HEK293 (cell line): ENCODE measurements at regions not wholly inside any gene's neighbourhood (a gene's known extent, or its start where the extent isn't known, plus 50 kb on each side); places are given as distances from the start of the nearest gene placed in this dataset.

Experiments used
- CTCF ChIP-seq: fragments of 450-650 bp; formaldehyde crosslinking; IDR thresholded peaks from 2 replicates; pipeline ENCODE4 v1.5.1; 2016; ENCODE audit warnings: missing biosample characterization, missing genetic modification characterization
- KLF16 ChIP-seq: fragments of 450-650 bp; formaldehyde crosslinking; IDR thresholded peaks from 2 replicates; pipeline ENCODE4 v1.5.1; 2017; ENCODE audit warnings: missing biosample characterization, missing genetic modification characterization
- SETDB1 ChIP-seq: IDR thresholded peaks from one replicate; pipeline ENCODE4 v1.6.1; 2017; ENCODE audit warnings: mild to moderate bottlenecking, low read length, moderate library complexity, mixed read lengths; ENCODE audit not compliant: insufficient read length
- ZNF366 ChIP-seq: fragments of 450-650 bp; formaldehyde crosslinking; conservative IDR thresholded peaks from 2 replicates; pipeline ENCODE4 v1.5.1; 2016; ENCODE audit warnings: missing biosample characterization, missing genetic modification characterization

- TF ChIP-seq ZNF366 (tag by site-specific recombination): no peak
- no peak for TF ChIP-seq SETDB1
- TF ChIP-seq KLF16 (tag by site-specific recombination): no peak
- no peak for TF ChIP-seq CTCF (tag by site-specific recombination)
These were observed 259.8 kb upstream of the BLID start for GRCh38 chr11:122375687-122376399.
